GM18517 (cell line): ENCODE measurements at regions not wholly inside any gene's neighbourhood (a gene's known extent, or its start where the extent isn't known, plus 50 kb on each side); places are given as distances from the start of the nearest gene placed in this dataset.

ENCODE experiments used
- ATAC-seq: cut with Tn5 transposase; IDR thresholded peaks from one replicate; pipeline ENCODE4 v1.9.1; 2021; ENCODE audit warnings: mild to moderate bottlenecking, moderate library complexity; ENCODE audit not compliant: unreplicated experiment

DNA sequence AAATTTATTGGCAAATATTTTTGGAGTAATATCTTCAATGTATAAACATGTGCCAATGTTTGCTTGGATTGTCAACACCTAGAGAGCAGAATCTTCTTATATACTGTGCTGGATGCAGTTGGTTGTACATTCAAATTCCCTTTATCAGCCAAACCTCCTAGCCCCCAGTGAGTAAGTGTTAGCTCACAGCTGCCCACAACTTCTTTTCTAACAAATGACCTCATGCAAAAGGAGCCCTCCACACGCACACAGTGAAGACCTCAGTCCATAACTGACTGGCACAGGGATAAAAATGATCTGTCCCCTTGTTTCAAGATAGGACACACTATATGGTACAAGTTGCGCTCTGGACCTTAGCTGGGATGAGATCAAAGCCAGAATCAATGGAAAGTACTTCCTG is 458.0 kb upstream of the NWD2 start:
- ATAC-seq: no peak

DNA sequence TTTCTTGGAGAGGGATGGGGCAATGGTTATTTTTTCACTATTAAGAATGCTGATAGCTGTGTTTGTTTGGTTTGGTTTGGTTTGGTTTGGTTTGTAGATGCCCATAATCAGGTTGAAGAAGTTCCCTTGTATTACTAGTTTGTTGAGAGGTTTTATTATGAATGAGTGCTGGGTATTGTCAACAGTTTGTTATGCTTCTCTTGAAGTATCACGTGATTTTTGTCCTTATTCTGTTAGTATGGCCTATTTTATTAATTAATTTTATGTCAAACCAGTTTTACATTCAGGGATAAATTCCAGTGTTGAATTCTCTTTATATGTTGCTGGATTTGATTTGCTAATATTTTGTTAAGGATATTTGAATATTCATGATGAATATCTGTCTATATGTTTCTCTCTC is 449.8 kb upstream of the NWD2 start:
- ATAC-seq: no peak

DNA sequence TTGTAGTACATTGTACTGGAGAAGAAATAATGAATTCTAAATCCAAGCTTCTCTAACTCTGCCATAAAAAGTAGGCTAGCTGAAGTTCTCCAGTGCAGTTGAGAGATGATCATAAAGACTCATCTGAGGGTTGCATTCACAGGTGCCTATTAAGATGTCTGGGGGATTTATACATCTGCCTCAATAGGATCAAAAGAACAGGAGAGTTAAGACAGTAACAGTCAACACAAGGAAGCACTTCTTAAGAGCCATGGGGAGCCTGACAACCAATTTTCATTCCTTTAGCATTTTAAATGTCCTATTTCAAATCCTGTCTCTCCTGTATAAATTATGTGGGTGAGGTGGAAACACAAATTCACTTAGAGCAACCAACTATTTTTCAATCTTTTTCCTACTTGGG is 432.4 kb upstream of the NWD2 start:
- ATAC-seq: no peak

DNA sequence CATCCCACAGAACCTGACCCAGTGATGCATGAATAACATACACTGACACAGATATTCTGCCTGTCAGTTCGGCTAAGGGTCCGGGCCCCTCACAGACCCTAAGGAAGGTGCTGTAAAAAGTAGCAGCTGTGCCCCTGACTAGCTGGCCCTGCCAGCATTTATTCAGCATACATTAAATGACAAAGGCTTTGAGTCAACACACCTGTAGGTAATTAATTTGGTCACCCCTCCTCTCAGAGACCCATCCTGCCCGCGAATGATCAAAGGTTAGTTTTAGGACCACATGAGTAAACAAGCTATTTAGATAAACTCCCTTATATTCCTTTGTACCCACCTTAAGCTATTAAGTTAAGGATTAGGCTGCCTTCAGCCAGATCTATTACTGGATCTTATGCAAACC is 429.0 kb upstream of the NWD2 start:
- ATAC-seq: no peak

DNA sequence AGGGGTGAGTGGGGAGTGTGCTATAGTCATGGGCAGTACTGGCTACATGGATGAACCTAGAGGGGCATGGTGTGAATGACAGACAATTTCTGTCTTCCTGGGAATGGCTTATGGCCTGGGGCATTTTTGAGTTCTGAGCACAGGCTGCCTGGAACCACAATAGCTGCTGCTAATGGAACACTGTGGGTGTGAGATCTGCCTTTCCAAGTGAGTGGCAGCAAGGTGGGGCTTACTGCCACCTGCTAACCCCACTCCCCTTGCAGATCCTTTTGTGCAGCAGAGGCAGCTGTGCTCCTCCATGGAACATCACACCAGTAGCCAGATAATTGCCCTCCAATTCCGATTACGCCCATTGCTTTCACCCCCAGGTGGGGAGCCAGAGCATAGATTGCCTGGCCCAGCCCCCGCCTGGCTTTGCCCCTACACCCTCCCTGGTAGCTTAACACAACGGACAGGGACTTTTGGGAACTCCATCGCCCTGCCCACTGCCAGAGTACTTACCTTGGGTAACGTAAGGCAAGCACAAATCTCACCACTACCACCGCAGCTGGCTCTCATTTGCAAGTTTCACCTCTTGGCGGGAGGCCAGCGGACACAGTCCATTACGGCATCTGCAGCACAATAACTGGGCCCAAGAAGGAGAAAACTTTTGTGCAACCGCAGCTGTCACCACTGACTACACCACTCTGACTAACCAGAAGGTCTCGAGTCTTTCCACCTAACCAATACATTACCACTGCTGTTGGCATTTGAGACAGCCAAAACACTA is 421.2 kb upstream of the NWD2 start:
- ATAC-seq: no peak

DNA sequence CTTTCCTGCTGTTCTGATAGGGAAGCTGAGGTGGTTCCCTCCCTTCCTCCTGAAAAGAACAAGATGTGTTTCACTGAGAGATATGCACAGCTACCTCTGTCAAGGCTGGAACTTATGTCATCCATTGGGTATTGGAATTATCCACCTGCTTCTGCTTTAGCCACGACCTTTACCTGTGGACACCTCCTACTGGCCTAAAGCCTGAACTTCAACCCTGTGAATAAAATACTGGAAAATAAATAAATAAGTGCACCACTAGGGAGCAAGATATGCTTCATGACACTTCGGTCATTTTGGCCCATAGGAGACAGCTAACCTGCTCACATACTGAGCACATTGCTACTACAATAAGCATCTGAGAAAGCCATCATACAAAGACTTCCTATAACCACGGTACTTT is 419.9 kb upstream of the NWD2 start:
- peak; percentile 59 for ATAC-seq

DNA sequence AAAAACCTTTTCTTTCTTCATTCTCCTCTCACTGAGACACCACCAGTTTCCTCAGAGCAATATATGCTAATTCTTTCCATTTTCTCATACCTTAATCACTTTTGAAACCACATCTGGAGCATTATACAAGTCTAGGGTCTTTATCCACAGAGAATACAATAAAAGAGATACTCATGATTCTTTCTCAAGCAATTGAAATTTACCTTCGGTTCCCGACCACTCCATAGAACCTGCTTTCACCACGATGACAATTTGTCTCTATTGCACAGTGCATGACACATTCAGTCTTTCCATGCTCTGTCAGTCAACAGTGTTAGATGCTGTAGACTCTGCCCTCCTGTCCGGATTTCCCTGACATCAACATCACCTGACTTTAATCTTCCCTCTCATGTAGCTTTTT is 409.3 kb upstream of the NWD2 start:
- no peak for ATAC-seq

DNA sequence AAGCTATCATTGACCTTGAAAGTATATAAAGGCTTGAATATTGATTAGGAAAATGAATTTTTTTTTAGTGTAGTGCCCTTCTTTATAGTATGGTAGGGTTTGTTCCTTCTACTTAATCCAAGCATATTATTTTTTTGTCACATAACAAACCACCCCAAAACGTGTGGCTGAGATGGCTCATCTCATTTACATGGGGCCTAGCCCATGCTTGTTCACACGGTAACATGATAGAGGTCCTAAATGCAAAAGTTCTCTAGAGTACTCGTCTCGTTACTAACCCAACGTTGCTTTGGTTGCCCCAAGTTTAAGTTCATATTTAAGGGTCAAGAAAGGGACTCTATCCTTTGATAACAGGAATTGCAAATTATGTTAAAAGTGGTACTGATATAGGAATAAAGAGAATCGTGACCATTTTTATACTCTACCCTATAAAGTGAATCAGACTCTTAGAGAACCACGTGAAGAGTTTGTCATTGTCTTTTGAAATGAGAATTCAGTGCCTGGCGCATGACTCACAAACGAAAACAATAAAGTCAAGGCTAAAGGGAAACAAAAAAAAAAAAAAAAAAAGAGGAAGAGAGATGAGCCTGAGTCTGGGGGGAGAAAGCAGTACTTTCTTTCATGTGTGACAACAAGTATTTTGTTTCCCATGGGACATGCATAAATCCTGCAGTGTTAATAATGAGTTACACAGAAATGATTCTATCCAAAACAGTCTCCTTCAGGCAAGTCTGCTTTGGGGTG is 402.8 kb upstream of the NWD2 start:
- ATAC-seq: no peak

DNA sequence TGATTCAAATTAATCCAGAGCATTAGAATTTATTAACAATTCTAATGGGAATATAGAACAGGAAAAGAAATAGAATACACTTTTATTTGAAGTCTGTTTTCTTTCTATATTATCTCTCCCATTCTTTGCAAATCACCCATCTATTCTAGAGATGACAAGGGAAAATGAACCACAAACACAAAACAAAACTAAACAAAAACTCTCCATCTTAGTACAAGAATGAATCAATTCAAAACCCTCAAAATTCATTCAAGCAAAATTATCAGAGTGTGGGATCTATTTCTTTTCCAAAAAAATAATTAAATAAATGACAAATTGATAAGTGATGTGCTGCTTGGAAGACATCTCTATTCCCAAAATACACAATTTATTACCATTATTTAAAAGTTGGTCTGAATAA is 400.1 kb upstream of the NWD2 start:
- no peak for ATAC-seq

DNA sequence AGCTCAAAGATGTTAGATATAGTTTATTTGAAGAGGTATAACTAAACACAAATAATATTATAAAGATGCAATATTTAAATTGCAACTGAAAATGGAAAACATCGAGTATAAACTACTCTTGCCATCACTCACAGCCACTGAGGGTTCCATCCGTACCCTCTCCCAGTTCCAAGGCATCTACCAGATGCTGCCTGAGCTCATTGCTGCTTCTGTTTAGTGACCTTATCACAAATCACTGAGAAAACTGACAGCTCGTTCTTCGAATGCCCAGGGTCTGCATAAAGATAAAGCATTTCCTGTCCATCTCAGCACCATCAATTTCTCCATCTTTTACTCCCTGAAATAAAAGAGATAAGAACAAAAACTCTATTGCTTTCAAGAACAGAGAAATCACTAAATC is 391.7 kb upstream of the NWD2 start:
- no peak for ATAC-seq

DNA sequence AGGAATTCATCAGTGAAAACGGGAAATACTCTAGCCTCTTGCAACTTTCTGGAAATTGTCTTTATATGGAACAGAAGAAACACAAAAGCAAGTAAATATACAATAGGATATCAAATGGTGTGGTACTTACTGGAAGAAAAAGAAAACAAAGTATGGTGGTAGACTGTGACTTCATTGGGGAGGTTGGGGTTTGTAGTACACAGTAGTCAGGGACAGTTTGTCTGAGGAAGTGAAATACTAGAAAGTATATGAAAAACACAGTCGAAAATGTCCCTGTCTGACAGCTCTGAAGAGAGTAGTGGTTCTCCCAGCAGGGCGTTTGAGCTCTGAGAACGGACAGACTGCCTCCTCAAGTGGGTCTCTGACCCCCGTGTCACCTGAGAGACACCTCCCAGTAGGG is 390.0 kb upstream of the NWD2 start:
- ATAC-seq: no peak

DNA sequence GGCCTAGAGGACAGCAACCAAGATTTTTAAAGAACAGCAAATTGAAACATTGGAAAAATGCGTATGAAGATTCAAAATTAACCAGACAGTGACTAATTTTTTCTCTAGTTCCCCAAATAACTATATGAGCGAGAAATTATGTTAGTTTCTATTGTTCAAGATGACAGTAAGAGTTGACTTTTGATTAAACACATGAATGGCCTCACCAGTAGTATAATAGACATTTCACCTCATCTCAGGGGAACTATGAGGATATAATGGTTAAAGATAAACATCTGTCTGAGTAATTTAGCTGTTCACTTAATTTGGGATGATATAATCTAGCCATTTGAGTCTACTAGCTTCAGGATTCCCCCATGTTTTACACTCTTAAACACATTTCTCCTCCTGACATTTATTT is 380.9 kb upstream of the NWD2 start:
- ATAC-seq: no peak

DNA sequence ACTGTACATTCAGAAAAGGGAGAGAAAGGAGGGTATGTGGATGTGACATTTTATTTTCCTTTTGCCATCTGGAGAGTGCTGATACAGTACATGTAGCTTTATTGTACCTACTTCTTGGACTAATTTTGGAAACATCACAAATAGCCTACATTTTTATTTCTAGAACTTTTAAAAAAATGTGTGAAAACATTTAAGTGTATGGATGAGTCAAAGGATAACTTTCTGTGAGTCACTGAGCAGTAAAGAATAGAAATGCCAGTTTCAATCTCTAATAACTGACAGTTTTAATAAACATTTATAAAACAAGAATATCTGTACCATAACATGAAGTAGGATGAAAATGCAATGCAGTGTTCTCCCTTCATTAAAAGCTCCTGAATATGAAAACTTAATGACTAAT is 374.4 kb upstream of the NWD2 start:
- ATAC-seq: no peak

DNA sequence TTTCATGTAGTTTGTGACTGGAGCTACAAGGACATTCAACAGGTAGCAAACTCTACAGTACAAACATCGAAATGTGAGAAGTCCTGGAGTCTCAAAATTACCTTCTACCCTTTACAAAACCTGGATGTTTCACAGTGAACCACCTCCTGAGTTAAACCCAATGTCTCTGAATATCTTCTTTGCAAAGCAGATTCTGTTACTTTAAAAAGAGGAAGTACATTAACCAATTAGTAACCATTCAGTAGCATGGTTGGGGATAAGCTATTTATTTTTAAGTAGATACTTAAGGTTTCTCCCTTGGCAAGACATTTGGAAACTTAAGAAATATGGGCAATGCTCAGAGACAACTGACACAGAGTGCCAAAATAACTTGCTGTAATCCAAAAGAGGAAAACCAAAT is 371.9 kb upstream of the NWD2 start:
- peak; percentile 53 for ATAC-seq

DNA sequence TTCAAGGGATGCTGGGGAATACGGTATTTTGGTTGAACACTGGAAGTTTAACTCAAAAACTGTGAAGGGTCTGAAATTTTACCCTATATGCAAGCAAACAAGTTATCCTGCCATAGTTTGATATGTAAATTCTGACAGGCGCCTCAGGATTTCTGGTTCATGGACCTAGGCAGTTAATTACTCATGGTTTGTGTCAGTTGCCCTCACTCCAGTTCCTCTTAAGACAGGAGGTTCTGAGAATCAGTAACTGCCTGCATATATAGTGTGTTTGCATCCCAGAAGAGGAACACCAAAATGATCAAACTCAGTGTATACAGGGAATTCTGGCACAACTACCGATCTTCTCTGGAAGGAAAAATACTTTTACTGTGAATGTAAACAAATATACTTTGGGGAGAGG is 360.4 kb upstream of the NWD2 start:
- ATAC-seq: no peak

DNA sequence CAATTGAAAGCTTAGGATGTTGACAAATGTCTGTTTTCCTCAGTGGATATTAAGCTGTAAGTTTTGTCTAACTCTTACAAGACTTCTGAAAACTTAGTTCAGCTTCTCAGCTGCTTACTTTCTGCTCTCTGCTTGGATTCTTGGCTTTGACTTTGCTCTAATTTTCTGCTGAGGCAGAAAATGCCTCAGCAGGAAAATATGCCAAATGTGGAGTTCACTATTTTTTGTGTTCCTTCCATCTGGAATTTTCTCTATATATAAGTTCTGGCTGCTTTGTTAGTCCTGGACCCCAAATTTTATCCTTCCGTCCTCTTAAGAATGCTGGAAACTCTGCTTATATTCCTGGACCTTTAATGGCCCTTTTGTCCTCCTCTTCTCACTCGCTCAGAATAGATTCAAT is 352.6 kb upstream of the NWD2 start:
- no peak for ATAC-seq

DNA sequence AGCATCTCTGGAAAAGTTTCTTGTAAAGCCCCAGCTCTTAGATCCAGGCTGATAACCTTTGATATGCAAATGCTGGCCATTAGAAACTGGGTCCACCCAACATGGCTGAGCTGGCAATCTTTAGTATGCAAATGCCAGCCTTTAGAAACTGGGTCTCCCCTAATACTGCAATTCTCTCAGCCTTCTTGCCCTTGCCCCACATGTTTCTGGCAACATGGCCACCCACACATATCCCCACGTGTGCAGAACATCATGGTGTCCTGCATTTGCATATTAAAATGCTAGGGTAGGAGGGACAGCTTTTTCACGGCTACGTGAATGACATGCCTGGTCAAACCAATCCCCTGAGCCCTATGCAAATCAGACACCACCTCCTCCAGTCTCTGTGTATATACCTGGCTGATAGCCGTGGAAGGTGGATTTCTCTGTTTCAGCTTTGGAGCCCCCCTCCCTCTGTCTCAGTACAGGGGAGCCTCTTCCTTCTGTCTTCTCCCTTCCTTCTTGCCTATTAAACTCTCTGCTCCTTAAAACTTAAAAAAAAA is 344.0 kb upstream of the NWD2 start:
- no peak for ATAC-seq

DNA sequence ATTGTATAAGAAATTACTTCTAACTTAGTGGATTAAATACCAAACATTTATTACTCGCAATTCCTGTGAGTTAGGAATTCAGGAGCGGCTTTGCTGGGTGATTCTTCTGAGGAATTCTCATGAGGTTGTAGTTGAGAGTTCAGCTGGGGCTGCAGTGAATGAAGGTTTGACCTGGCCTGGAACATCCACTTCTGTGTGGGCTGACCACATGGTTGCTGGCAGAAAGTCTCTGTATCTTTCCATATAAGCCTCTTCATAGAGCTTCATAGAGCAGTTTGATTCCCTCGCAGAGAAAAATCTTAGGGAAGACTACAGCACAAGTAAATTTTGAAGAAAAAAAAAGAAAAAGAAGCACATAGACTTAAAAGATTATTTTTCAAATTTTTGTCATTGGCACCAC is 339.7 kb upstream of the NWD2 start:
- ATAC-seq: no peak

DNA sequence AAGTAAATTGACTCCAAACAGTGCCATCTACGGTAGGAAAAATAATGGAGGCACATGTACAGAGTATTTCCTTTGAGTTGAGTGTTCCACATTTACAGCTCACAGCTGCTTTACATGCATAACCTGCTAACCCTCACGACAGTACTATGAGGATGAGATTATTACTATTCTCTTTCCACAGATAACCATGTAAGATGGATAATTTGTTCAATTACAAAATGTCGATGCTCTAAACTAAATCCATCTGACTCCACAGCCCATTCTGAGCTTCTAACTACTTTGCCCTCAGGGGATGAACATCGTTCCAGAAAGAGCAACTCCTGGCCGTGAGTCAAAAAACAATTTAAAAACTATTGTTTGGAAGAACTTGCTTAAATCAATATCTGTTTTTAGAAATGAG is 330.4 kb upstream of the NWD2 start:
- ATAC-seq: no peak

DNA sequence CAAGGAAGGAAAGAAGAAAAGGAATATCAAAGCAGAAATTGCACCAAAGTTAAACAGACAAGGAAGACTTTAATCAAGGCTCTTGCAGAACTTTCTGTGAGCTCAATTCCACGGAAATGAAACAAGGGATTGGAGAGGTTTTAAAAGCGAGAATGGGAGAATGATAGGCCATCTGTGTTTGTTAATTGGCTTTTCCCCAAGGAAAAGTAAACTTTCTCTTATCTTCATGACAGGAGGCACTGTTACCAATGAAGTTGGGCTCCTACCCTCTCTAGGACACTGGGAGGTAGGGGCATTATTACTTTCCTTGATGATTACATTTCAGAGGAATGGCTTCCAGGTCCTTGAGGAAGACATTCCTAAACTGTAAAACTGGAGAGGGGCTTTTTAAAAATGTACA is 328.8 kb upstream of the NWD2 start:
- ATAC-seq: no peak

DNA sequence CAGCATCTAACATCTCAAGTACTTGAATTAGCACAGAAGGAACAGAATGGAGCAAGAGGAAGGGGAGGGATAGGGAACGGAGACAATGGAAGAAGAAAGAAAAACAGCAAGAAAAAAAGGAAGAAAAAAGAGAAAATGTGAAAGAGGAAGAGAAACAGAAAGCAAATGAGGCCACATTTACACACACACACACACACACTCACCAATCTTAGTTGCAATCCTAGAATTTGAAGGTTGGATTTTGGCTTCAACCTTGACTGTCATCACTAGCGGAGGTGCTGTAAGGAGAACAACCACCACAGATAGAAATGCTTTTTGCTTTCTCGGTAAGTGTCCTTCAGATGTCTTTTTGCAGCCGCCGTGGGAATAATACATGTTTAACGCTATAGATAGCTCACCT is 327.1 kb upstream of the NWD2 start:
- no peak for ATAC-seq

DNA sequence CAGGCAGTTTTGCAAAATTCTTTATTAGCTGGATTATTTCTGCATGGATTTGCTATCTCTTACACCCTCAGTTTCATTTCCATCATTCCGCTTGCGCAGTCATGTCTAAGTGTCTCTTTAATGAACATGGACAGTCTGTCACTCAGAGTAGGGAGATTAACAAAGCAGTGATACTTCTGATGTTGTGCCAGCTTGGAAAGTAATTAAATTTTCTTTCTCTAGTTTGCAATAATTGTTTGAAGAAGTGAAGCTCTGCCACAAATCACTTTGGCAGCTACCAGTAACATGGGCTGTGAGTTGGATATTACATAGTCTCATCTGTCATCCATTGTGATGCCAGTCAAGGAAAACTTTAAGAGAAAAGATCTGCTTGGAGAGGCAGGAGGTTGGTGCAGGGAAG is 324.8 kb upstream of the NWD2 start:
- no peak for ATAC-seq
